CD4-positive, CD25-positive, alpha-beta regulatory T cell (primary cell): ENCODE measurements at regions not wholly inside any gene's neighbourhood (a gene's known extent, or its start where the extent isn't known, plus 50 kb on each side); places are given as distances from the start of the nearest gene placed in this dataset.

Experiments
- ATAC-seq, 2 donors: fragments of 150-1000 bp; cut with Tn5 transposase; one replicate each; pipeline ENCODE4 v1.10.0; 2021; ENCODE audit warnings: low read depth in 2 of 2, moderate number of reproducible peaks in 2 of 2, moderate library complexity in 1 of 2
- DNase-seq, 3 donors: peaks; one replicate each; pipeline versions ENCODE4 v3.0.0 to v3.0.0-alpha.2; 2012 to 2022; ENCODE audit warnings: mixed read lengths in 1 of 3
- H3K27ac ChIP-seq: one replicate; pipeline ENCODE4 v1.7.0; 2013; ENCODE audit warnings: mild to moderate bottlenecking, low read length; ENCODE audit not compliant: insufficient read depth, poor library complexity, severe bottlenecking
- H3K27me3 ChIP-seq: one replicate; pipeline ENCODE4 v1.7.0; 2013; ENCODE audit warnings: low read length; ENCODE audit not compliant: control insufficient read depth, insufficient read depth
- H3K36me3 ChIP-seq: one replicate; pipeline ENCODE4 v1.7.0; 2013; ENCODE audit warnings: mild to moderate bottlenecking, low read length, moderate library complexity; ENCODE audit not compliant: control insufficient read depth, insufficient read depth
- H3K4me1 ChIP-seq: 2 replicates; pipeline ENCODE4 v1.7.0; 2013; ENCODE audit warnings: mild to moderate bottlenecking, low read length; ENCODE audit not compliant: insufficient read depth, control insufficient read depth, poor library complexity, severe bottlenecking
- H3K4me3 ChIP-seq: one replicate; pipeline ENCODE4 v1.7.0; 2013; ENCODE audit warnings: low read depth, mild to moderate bottlenecking, low read length, moderate library complexity
- H3K9me3 ChIP-seq, 2 experiments: 1 replicate in 1 of 2; 2 replicates in 1 of 2; pipeline ENCODE4 v1.7.0; 2013; ENCODE audit warnings: low read length in 2 of 2, mild to moderate bottlenecking in 1 of 2, moderate library complexity in 1 of 2; ENCODE audit not compliant: control insufficient read depth in 2 of 2
- H3K27ac Mint-ChIP-seq, 3 donors: one replicate each; pipeline ENCODE4 v1.8.0; 2020 to 2022; ENCODE audit warnings: mild to moderate bottlenecking in 3 of 3, mixed read lengths in 3 of 3, moderate library complexity in 2 of 3
- H3K27me3 Mint-ChIP-seq: one replicate; pipeline ENCODE4 v1.8.0; 2022; ENCODE audit warnings: mild to moderate bottlenecking, mixed read lengths
- H3K36me3 Mint-ChIP-seq: one replicate; pipeline ENCODE4 v1.8.0; 2020; ENCODE audit warnings: mixed read lengths
- H3K4me1 Mint-ChIP-seq, 4 donors: one replicate each; pipeline ENCODE4 v1.8.0; 2020 to 2022; ENCODE audit warnings: mixed read lengths in 4 of 4, mild to moderate bottlenecking in 1 of 4
- H3K4me3 Mint-ChIP-seq, 4 donors: one replicate each; pipeline ENCODE4 v1.8.0; 2020 to 2022; ENCODE audit warnings: mild to moderate bottlenecking in 4 of 4, mixed read lengths in 4 of 4, moderate library complexity in 3 of 4
- H3K9me3 Mint-ChIP-seq, 7 donors: one replicate each; pipeline ENCODE4 v1.8.0; 2020 to 2022; ENCODE audit warnings: mixed read lengths in 7 of 7, mild to moderate bottlenecking in 3 of 7, moderate library complexity in 2 of 7

DNA sequence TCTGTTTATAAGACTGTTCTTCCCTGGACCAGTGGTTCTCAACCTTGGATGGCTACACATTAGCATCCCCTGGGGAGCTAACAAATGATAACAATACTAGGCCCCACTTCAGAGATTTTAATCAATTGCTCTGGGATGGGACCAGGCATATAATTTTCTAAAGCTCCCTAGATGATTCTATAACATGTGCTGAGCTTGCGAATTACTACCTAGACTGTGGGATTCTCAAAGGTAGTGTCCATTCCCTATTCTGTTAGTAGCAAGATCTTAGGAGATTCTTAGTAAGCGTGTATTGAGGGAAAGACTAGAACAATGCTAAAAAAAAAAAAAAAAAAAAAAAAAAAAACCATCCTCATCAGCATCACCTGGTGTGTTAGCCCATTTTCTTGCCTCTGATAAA lies 412.0 kb upstream of the CDH5 start:
- H3K4me3 ChIP-seq, result no peak overlapping the region
- ATAC-seq (no peak), DNase-seq (no peak)
- H3K4me1 ChIP-seq, result no peaks in the 10 kb centered on the region
- H3K27me3 Mint-ChIP-seq, result no peaks in the 10 kb centered on the region
- H3K36me3 Mint-ChIP-seq, result no peaks in the 10 kb centered on the region
- H3K9me3 ChIP-seq, result no peaks in the 10 kb centered on the region
- H3K27me3 ChIP-seq, result no peaks in the 10 kb centered on the region
- no peak overlapping the region for H3K27ac ChIP-seq
- H3K27ac Mint-ChIP-seq, result no peak overlapping the region
- H3K9me3 Mint-ChIP-seq, result peaks cover 0 to 1% (median 0%) of the 10 kb centered on the region in 7 donors
- no peak overlapping the region for H3K4me3 Mint-ChIP-seq
- H3K4me1 Mint-ChIP-seq, result no peaks in the 10 kb centered on the region
- no peaks in the 10 kb centered on the region for H3K36me3 ChIP-seq

DNA sequence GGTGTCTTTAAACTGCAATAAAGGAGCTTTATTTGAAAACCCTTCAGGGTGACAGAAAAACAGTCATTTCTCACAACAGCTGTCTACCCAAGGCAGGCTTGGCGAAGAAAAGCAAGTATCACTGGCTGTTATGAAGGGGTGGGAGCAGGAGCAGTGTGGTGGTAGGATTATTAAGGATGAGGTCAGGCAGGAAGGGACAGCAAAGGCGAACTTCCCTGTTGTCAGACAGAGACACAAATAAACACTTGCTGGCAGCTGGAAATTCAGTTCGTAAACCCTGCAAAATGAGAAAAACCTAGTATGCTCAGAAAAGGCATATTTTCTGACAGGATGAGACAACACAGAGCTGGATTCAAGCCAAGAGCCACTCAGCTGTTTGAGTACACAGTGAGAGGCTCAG lies 416.3 kb upstream of the CDH5 start:
- Mint-ChIP-seq H3K4me1 (no peaks in the 10 kb centered on the region), H3K9me3 (peaks cover 0 to 7% (median 0%) of the 10 kb centered on the region in 7 donors), H3K36me3 (no peaks in the 10 kb centered on the region), H3K4me3 (no peak overlapping the region), H3K27ac (no peak overlapping the region), H3K27me3 (no peaks in the 10 kb centered on the region)
- ATAC-seq, result no peak
- Histone ChIP-seq H3K4me3 (no peak overlapping the region), H3K4me1 (no peaks in the 10 kb centered on the region), H3K27ac (no peak overlapping the region), H3K27me3 (no peaks in the 10 kb centered on the region), H3K36me3 (no peaks in the 10 kb centered on the region), H3K9me3 (no peaks in the 10 kb centered on the region)
- no peak for DNase-seq

DNA sequence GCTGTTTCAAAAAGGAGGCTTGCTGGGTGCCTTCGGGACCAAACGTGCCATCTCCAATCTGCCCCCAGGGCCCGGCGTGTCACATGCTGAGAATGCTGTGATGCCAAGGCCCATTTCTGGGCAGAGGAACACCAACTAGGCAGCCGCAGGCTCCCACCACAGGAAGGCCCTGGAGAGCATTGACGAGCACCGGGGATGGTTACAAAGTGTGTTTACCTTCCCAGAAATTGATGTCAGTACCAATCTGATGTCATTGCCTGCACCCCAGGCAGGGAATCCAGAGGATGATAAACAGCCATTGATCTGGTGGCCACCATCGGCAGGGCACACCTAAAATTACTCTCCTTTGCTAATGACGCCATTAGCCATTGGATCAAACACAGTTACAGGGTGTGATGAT lies 418.1 kb upstream of the CDH5 start:
- H3K4me1 Mint-ChIP-seq, result no peaks in the 10 kb centered on the region
- no peaks in the 10 kb centered on the region for H3K27me3 ChIP-seq
- H3K9me3 Mint-ChIP-seq, result peaks cover 0 to 9% (median 2%) of the 10 kb centered on the region in 7 donors
- H3K4me3 Mint-ChIP-seq, result no peak overlapping the region
- H3K4me3 ChIP-seq, result no peak overlapping the region
- no peaks in the 10 kb centered on the region for H3K27me3 Mint-ChIP-seq
- DNase-seq (no peak), ATAC-seq (no peak)
- H3K27ac Mint-ChIP-seq, result no peak overlapping the region
- no peaks in the 10 kb centered on the region for H3K4me1 ChIP-seq
- no peaks in the 10 kb centered on the region for H3K36me3 ChIP-seq
- H3K9me3 ChIP-seq, result no peaks in the 10 kb centered on the region
- no peak overlapping the region for H3K27ac ChIP-seq
- no peaks in the 10 kb centered on the region for H3K36me3 Mint-ChIP-seq

DNA sequence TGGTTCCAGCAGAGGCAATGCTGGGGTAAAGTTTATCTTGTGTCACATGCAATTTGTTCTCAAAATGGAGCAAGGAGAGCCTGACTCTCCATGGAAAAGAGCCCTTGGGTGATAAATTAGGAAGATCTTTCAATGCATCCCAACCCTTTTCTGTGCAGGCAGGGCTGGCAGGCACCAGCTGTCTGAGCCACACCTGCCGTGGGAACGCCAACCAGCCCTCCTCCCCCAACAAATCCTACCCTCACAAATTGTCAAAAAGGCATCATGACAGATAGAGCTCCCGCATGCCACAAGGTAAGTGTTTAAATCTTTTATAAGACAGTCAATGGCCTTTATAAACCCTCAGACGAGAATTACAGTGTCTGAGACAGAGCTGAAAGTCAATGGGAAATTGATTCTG lies 418.5 kb upstream of the CDH5 start:
- DNase-seq (no peak), ATAC-seq (no peak)
- Mint-ChIP-seq H3K36me3 (no peaks in the 10 kb centered on the region), H3K4me1 (no peaks in the 10 kb centered on the region), H3K9me3 (peaks cover 0 to 9% (median 2%) of the 10 kb centered on the region in 7 donors), H3K27me3 (no peaks in the 10 kb centered on the region), H3K27ac (peak overlapping the region in 1 of 3 donors; percentile 82), H3K4me3 (no peak overlapping the region)
- no peaks in the 10 kb centered on the region for H3K4me1 ChIP-seq
- H3K36me3 ChIP-seq, result no peaks in the 10 kb centered on the region
- H3K9me3 ChIP-seq, result no peaks in the 10 kb centered on the region
- no peak overlapping the region for H3K4me3 ChIP-seq
- H3K27ac ChIP-seq, result no peak overlapping the region
- H3K27me3 ChIP-seq, result no peaks in the 10 kb centered on the region

DNA sequence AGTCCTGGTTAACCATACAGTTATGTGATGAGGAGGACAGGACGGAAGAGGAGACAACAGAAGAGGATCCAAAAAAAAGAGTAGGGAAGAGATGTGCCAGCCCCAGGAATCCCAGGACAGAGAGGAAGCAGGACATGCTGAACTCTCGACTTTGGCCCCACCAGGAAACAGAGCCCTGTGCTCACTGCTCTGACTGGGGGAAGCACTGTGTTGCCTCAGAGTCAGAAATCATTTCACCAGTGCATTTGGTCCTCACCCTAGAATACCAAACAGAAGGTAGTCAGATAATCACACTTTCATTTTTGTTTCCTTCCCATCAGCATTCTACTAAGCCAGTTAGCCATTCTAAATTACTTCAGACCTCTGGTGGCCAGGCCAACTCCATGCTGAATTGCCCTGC lies 421.0 kb upstream of the CDH5 start:
- DNase-seq, result no peak
- H3K27me3 ChIP-seq, result no peaks in the 10 kb centered on the region
- ATAC-seq, result no peak
- Mint-ChIP-seq H3K27me3 (no peaks in the 10 kb centered on the region), H3K4me1 (no peaks in the 10 kb centered on the region), H3K36me3 (no peaks in the 10 kb centered on the region), H3K9me3 (peaks cover 0 to 9% (median 2%) of the 10 kb centered on the region in 7 donors), H3K4me3 (no peak overlapping the region), H3K27ac (no peak overlapping the region)
- H3K4me1 ChIP-seq, result no peaks in the 10 kb centered on the region
- no peaks in the 10 kb centered on the region for H3K36me3 ChIP-seq
- no peak overlapping the region for H3K4me3 ChIP-seq
- no peaks in the 10 kb centered on the region for H3K9me3 ChIP-seq
- no peak overlapping the region for H3K27ac ChIP-seq

DNA sequence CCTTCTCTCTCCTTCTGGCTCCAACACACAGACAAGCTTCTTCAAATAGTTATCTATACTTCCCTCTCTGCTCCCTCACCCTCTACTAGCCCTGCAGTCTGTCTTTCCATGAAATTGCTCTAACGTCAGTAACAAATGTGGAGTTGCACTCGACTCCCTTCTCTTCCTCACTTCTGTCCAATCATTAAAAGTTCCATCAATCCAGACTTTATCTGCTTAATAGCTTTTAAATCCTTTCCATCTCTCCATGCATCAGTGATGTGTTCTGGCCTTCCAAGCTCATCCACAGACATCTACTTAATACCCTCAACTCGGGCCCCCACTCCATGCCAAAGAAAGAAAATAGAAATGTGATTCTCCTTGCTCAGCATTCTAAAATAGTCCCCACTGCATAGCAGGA lies 422.1 kb upstream of the CDH5 start:
- H3K27me3 Mint-ChIP-seq, result no peaks in the 10 kb centered on the region
- H3K27me3 ChIP-seq, result no peaks in the 10 kb centered on the region
- H3K36me3 ChIP-seq, result no peaks in the 10 kb centered on the region
- no peak for DNase-seq
- no peaks in the 10 kb centered on the region for H3K4me1 ChIP-seq
- no peak overlapping the region for H3K4me3 ChIP-seq
- H3K9me3 ChIP-seq, result no peaks in the 10 kb centered on the region
- H3K27ac Mint-ChIP-seq, result no peak overlapping the region
- no peak overlapping the region for H3K4me3 Mint-ChIP-seq
- H3K9me3 Mint-ChIP-seq, result peaks cover 0 to 9% (median 2%) of the 10 kb centered on the region in 7 donors
- no peak overlapping the region for H3K27ac ChIP-seq
- no peaks in the 10 kb centered on the region for H3K36me3 Mint-ChIP-seq
- no peaks in the 10 kb centered on the region for H3K4me1 Mint-ChIP-seq
- ATAC-seq, result no peak

DNA sequence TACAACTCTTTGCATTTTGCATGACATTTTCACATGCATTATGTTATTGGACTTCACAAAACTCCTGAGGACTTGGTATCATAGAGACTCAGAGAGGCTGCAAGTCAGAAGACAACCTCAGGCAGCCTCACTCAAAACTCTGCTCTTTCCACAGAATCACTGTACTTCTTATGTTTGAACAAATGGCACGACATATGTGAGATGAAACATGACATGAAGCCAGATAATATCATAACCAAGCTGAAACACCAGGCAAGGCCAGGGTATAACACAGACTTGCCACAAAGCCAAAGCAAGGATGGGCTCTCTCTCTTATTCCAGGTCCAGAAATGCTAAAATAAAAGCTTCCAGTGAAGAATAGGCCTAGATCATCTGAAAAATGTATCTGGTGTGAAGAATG lies 425.8 kb upstream of the CDH5 start:
- Mint-ChIP-seq H3K36me3 (no peaks in the 10 kb centered on the region), H3K4me1 (no peaks in the 10 kb centered on the region), H3K4me3 (no peak overlapping the region), H3K27me3 (no peaks in the 10 kb centered on the region), H3K9me3 (peaks cover 0 to 7% (median 0%) of the 10 kb centered on the region in 7 donors), H3K27ac (no peak overlapping the region)
- DNase-seq (no peak), ATAC-seq (no peak)
- no peaks in the 10 kb centered on the region for H3K36me3 ChIP-seq
- no peak overlapping the region for H3K4me3 ChIP-seq
- no peaks in the 10 kb centered on the region for H3K27me3 ChIP-seq
- H3K27ac ChIP-seq, result no peak overlapping the region
- H3K9me3 ChIP-seq, result no peaks in the 10 kb centered on the region
- no peaks in the 10 kb centered on the region for H3K4me1 ChIP-seq

DNA sequence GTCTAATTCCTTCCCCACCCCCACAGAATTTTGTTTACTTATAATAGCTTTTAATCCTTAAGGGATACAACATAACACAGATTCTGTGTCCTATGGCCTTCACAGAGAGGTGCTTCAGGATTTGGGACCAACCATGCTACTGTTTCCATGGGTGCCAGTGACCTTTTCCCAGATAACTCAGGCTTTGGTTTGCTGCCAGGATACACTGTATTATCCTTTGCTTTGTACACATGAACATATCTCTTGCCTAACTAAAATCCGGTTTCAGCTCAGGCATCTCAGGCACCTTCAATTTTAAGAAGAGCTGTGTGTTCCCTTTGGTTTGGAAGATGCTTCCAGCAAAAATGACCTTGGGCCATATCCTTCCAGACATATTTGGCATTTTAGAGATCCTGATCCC lies 428.4 kb upstream of the CDH5 start:
- H3K36me3 ChIP-seq, result no peaks in the 10 kb centered on the region
- DNase-seq, result no peak
- no peak overlapping the region for H3K27ac ChIP-seq
- H3K36me3 Mint-ChIP-seq, result no peaks in the 10 kb centered on the region
- H3K4me3 Mint-ChIP-seq, result no peak overlapping the region
- H3K4me3 ChIP-seq, result no peak overlapping the region
- H3K27ac Mint-ChIP-seq, result no peak overlapping the region
- H3K27me3 Mint-ChIP-seq, result no peaks in the 10 kb centered on the region
- no peaks in the 10 kb centered on the region for H3K27me3 ChIP-seq
- no peak for ATAC-seq
- H3K4me1 ChIP-seq, result no peaks in the 10 kb centered on the region
- peaks cover 0 to 4% (median 1%) of the 10 kb centered on the region in 7 donors for H3K9me3 Mint-ChIP-seq
- H3K4me1 Mint-ChIP-seq, result no peaks in the 10 kb centered on the region
- H3K9me3 ChIP-seq, result no peaks in the 10 kb centered on the region
